ENCODE measurements at regions not wholly inside any gene's neighbourhood (a gene's known extent, or its start where the extent isn't known, plus 50 kb on each side); places are given as distances from the start of the nearest gene placed in this dataset.

GRCh38 chr20:4591975-4592315, 94.3 kb upstream of the PRNP start:
- CTCF ChIA-PET = interaction anchor here (0.5 to 7.1 kb wide), 55 partner anchors 10 to 484 kb away, joined by 3 to 67 read pairs (median 5); no protein-coding TSS in a partner anchor
- 34% methylated on average over 10 of the region's 10 CpGs for WGBS (ENCODE audit: missing lambda C conversion rate)
- H3K9me3 ChIP-seq = no peaks in the 10 kb centered on the region

GRCh38 chr20:4585758-4586157, 100.5 kb upstream of the PRNP start:
- H3K27ac ChIP-seq = peak overlapping the region; percentile 36 to 45; a peak in 5 of 6 replicates
- ChIA-PET CTCF (interaction anchor here (0.6 to 2.3 kb wide), 4 partner anchors 9 to 813 kb away, joined by 3 to 8 read pairs (median 4); no protein-coding TSS in a partner anchor), POLR2A (interaction anchor here (0.6 kb wide), 1 partner anchor 306 kb away, joined by 3 read pairs; no protein-coding TSS in a partner anchor)
- DNase-seq (ENCODE audit: low read depth in 1 of 2, low spot score in 1 of 2) = no peak
- no peak for FAIRE-seq
- 64% methylated on average over 5 of the region's 5 CpGs for WGBS (ENCODE audit: missing lambda C conversion rate)
- TF ChIP-seq ATOH8 (CRISPR knock-in tag; IDR thresholded peaks at IDR 0.05; ENCODE audit: low read depth) (no peak), HOXB5 (CRISPR knock-in tag; IDR thresholded peaks at IDR 0.05) (no peak), HES2 (IDR thresholded peaks at IDR 0.05) (no peak)
- ATAC-seq = no peak
- no peak overlapping the region for H3K4me3 ChIP-seq
- H3K4me1 ChIP-seq = no peaks in the 10 kb centered on the region; the same call in 2 of the 3 replicates
- H3K4me2 ChIP-seq = no peak overlapping the region
- H3K9me3 ChIP-seq = peaks cover 4% of the 10 kb centered on the region; the same call in 2 of the 3 replicates

More at GRCh38 chr20:4591975-4592315, 94.3 kb upstream of the PRNP start:
- Histone ChIP-seq H3K27ac (peak overlapping the region; percentile 91 to 93), H3K4me3 (peak overlapping the region; percentile 51; the same call in 2 of the 3 replicates), H3K4me1 (peaks cover 15% of the 10 kb centered on the region), H3K4me2 (peak overlapping the region; percentile 87)
- peak; percentile 24 to 56; a peak in 4 of 6 replicates for ATAC-seq
- no peak for TF ChIP-seq KDM1A (IDR thresholded peaks at IDR 0.05; ENCODE audit: low read depth)
- no peak for TF ChIP-seq HEYL (CRISPR knock-in tag; IDR thresholded peaks at IDR 0.05)
- no peak for TF ChIP-seq HOXA7 (CRISPR knock-in tag; IDR thresholded peaks at IDR 0.05)
- no peak for TF ChIP-seq ZC3H11A (IDR thresholded peaks at IDR 0.05)
- no peak for TF ChIP-seq RNF2 (IDR thresholded peaks at IDR 0.05; ENCODE audit: borderline replicate concordance, low read depth)
- no peak for TF ChIP-seq NR3C1 (IDR thresholded peaks at IDR 0.05)
- TF ChIP-seq PHF8 (IDR thresholded peaks at IDR 0.05; ENCODE audit: borderline replicate concordance, low read depth) = no peak
- no peak for TF ChIP-seq ZSCAN20 (CRISPR knock-in tag; IDR thresholded peaks at IDR 0.05)
- no peak for TF ChIP-seq EHMT2 (IDR thresholded peaks at IDR 0.05; ENCODE audit: low read depth)
- TF ChIP-seq NFE2L2 (conservative IDR thresholded peaks at IDR 0.05; ENCODE audit: low read length) = no peak
- TF ChIP-seq MYC (IDR thresholded peaks at IDR 0.05; ENCODE audit: borderline replicate concordance, low read length) = no peak
- TF ChIP-seq POLR2AphosphoS2 (conservative IDR thresholded peaks at IDR 0.05; ENCODE audit: low read length) = no peak
- no peak for TF ChIP-seq CBX2 (IDR thresholded peaks at IDR 0.05; ENCODE audit: borderline replicate concordance, low read depth)
- no peak for TF ChIP-seq ATOH8 (CRISPR knock-in tag; IDR thresholded peaks at IDR 0.05; ENCODE audit: low read depth)
- TF ChIP-seq E2F6 (IDR thresholded peaks at IDR 0.05; ENCODE audit: borderline replicate concordance, low read depth) = no peak
- TF ChIP-seq FOSB (CRISPR knock-in tag; IDR thresholded peaks at IDR 0.05) = no peak
- TF ChIP-seq CHD4 (IDR thresholded peaks at IDR 0.05; ENCODE audit: borderline replicate concordance) = no peak
- TF ChIP-seq NPAS2 (CRISPR knock-in tag; IDR thresholded peaks at IDR 0.05; ENCODE audit: borderline replicate concordance) = no peak
- DNase-seq (ENCODE audit: low read depth in 1 of 2, low spot score in 1 of 2) = no peak
- FAIRE-seq = no peak
- POLR2A ChIA-PET = interaction anchor here (1.4 to 1.5 kb wide), 2 partner anchors 18 to 341 kb away, joined by 4 to 5 read pairs; no protein-coding TSS in a partner anchor

Data from A549 (cell line).